OCI-LY3 (cell line): ENCODE measurements at regions not wholly inside any gene's neighbourhood (a gene's known extent, or its start where the extent isn't known, plus 50 kb on each side); places are given as distances from the start of the nearest gene placed in this dataset.

Experiments
- CTCF ChIP-seq: fragments of 200-600, 300-600 bp; sonication (generic); IDR thresholded peaks from 2 replicates; pipeline ENCODE4 v1.5.1; 2014; ENCODE audit warnings: antibody characterized with exemption, low read length, low read depth
- EZH2phosphoT487 ChIP-seq: fragments of 200-600 bp; shearing (Covaris generic); IDR thresholded peaks from 2 replicates; pipeline ENCODE4 v1.6.1; 2018; ENCODE audit warnings: antibody characterized with exemption, mixed run types, low read depth

DNA sequence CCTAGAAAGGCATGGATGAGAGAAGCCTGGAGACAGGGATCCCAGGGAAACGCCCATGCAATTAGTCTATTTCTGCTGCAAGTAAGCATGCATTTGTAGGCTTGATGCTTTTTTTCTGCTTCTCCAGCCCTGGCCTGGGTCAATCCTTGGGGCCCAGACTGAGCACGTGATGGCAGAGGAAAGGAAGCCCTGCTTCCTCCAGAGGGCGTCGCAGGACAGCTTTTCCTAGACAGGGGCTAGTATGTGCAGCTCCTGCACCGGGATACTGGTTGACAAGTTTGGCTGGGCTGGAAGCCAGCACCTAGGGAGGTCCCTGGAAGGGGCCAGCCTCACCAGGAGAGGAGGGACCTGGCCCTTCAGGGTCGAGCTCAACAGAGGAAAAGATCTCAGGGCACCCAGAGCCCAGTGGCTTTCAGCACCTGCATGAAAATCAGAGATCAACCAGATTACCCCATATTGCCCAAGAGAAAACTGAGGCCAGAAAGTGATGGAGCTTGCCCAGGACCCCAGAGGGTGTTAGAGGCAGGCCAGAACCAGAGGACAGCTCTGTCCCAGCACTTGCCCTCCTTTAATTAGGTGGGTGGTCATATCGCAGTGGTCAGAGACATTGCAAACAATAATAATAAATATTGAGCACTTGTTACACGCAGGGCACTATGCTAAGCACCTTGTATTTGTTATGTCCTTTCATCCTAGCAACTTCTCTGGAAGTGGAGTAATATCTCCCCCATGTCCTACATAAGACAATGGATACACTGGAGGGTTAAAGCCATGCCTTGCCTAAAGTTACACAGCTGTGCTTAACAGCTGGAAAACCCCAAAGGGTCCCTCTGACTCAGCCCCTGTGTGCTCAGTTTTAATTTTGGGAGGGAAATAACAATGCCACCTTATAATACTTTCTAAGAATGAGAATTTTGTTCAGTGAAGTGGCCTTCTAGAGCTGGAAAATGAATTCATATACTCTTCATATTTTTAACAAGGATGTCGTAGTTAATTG is 67.1 kb downstream of the KLF4 start:
- TF ChIP-seq CTCF (peak; percentile 64), EZH2phosphoT487 (no peak)
